Muscle of leg (tissue), 3 donors: ENCODE measurements at regions not wholly inside any gene's neighbourhood (a gene's known extent, or its start where the extent isn't known, plus 50 kb on each side); places are given as distances from the start of the nearest gene placed in this dataset.
"Not testable (repeated sequence)": the region's sequence is repeated elsewhere in the genome, so short reads cannot be mapped to it uniquely, and the experiment has no call there.

Experiments
- DNase-seq: peaks from one replicate; pipeline ENCODE4 v3.0.0; 2013
- H3K27ac ChIP-seq: one replicate; pipeline ENCODE4 v1.5.1; 2013; ENCODE audit warnings: mild to moderate bottlenecking, low read length, control low read depth
- H3K27me3 ChIP-seq: one replicate; pipeline ENCODE4 v1.6.1; 2013; ENCODE audit warnings: low read length; ENCODE audit not compliant: control insufficient read depth, insufficient read depth
- H3K36me3 ChIP-seq: one replicate; pipeline ENCODE4 v1.6.1; 2013; ENCODE audit warnings: low read length; ENCODE audit not compliant: control insufficient read depth, insufficient read depth
- H3K4me1 ChIP-seq: one replicate; pipeline ENCODE4 v1.6.1; 2013; ENCODE audit warnings: low read length; ENCODE audit not compliant: control insufficient read depth, insufficient read depth
- H3K4me3 ChIP-seq: one replicate; pipeline ENCODE4 v1.5.1; 2013; ENCODE audit warnings: low read length, control low read depth
- H3K9me3 ChIP-seq: replicated peaks from 2 replicates; pipeline ENCODE4 v1.6.1; 2013; ENCODE audit warnings: low read depth, low read length; ENCODE audit not compliant: control insufficient read depth
- WGBS: methylation state at CpG from one replicate; pipeline ENCODE4 v1.1.5; 2013; ENCODE audit warnings: missing lambda C conversion rate; ENCODE audit not compliant: insufficient coverage; 5-methylcytosine and 5-hydroxymethylcytosine counted together

- H3K27ac ChIP-seq, H3K4me3 ChIP-seq, H3K36me3 ChIP-seq, H3K9me3 ChIP-seq, H3K27me3 ChIP-seq: not testable (repeated sequence)
- peak; percentile 31 for DNase-seq
- H3K4me1 ChIP-seq: peaks cover 31% of the 10 kb centered on the region
- 51% methylated on average over 14 of the region's 14 CpGs for WGBS
These were observed 74.1 kb upstream of the METTL9 start for GRCh38 chr16:21525029-21525895.

- 53% methylated on average over 18 of the region's 21 CpGs for WGBS
- DNase-seq: peak; percentile 7
- not testable (repeated sequence) for H3K27ac ChIP-seq
These were observed 73.1 kb upstream of the METTL9 start for GRCh38 chr16:21525956-21526922.

GRCh38 chr16:21526923-21527807, 72.2 kb upstream of the METTL9 start:
- DNase-seq: no peak
- H3K27me3 ChIP-seq: no peaks in the 10 kb centered on the region
- WGBS: 55% methylated on average over 17 of the region's 20 CpGs
- peaks cover 19% of the 10 kb centered on the region for H3K4me1 ChIP-seq
- no peak overlapping the region for H3K27ac ChIP-seq
- H3K9me3 ChIP-seq: no peaks in the 10 kb centered on the region
- no peak overlapping the region for H3K4me3 ChIP-seq
- no peaks in the 10 kb centered on the region for H3K36me3 ChIP-seq

More at GRCh38 chr16:21525956-21526922, 73.1 kb upstream of the METTL9 start:
- not testable (repeated sequence) for H3K27me3 ChIP-seq, H3K36me3 ChIP-seq, H3K4me3 ChIP-seq, H3K9me3 ChIP-seq
- peaks cover 26% of the 10 kb centered on the region for H3K4me1 ChIP-seq

GRCh38 chr16:21529060-21529658, 70.2 kb upstream of the METTL9 start:
- not testable (repeated sequence) for H3K36me3 ChIP-seq, H3K9me3 ChIP-seq, DNase-seq, H3K27me3 ChIP-seq, H3K4me3 ChIP-seq, H3K27ac ChIP-seq
- H3K4me1 ChIP-seq: peaks cover 11% of the 10 kb centered on the region
- 90% methylated on average over 2 of the region's 14 CpGs for WGBS

- not testable (repeated sequence) for H3K9me3 ChIP-seq, H3K4me1 ChIP-seq, H3K27ac ChIP-seq, H3K4me3 ChIP-seq, H3K36me3 ChIP-seq, H3K27me3 ChIP-seq, DNase-seq
- 86% methylated on average over 1 of the region's 8 CpGs for WGBS
These were observed 68.5 kb upstream of the METTL9 start for GRCh38 chr16:21530729-21531383.

- not testable (repeated sequence) for H3K4me3 ChIP-seq, H3K4me1 ChIP-seq, H3K36me3 ChIP-seq, H3K9me3 ChIP-seq, H3K27me3 ChIP-seq, DNase-seq, H3K27ac ChIP-seq
- WGBS: 92% methylated on average over 3 of the region's 7 CpGs
These were observed 66.4 kb upstream of the METTL9 start for GRCh38 chr16:21532996-21533395.

- H3K27ac ChIP-seq, H3K4me1 ChIP-seq, H3K36me3 ChIP-seq, H3K27me3 ChIP-seq, H3K9me3 ChIP-seq, H3K4me3 ChIP-seq, DNase-seq: not testable (repeated sequence)
- 93% methylated on average over 4 of the region's 10 CpGs for WGBS
These were observed 65.9 kb upstream of the METTL9 start for GRCh38 chr16:21533474-21533873.

- H3K27ac ChIP-seq, H3K9me3 ChIP-seq, H3K4me3 ChIP-seq, H3K4me1 ChIP-seq, H3K27me3 ChIP-seq, H3K36me3 ChIP-seq, DNase-seq: not testable (repeated sequence)
- WGBS: 100% methylated on average over 1 of the region's 7 CpGs
These were observed 64.8 kb upstream of the METTL9 start for GRCh38 chr16:21534561-21534960.

- DNase-seq, H3K4me3 ChIP-seq, H3K9me3 ChIP-seq, H3K36me3 ChIP-seq, H3K4me1 ChIP-seq, H3K27me3 ChIP-seq, H3K27ac ChIP-seq: not testable (repeated sequence)
- WGBS: no CpG with 5 or more reads among the region's 7 CpGs
These were observed 64.2 kb upstream of the METTL9 start for GRCh38 chr16:21535201-21535600.
